H1 (cell line): ENCODE measurements at regions not wholly inside any gene's neighbourhood (a gene's known extent, or its start where the extent isn't known, plus 50 kb on each side); places are given as distances from the start of the nearest gene placed in this dataset.

ENCODE experiments used
- CTCF ChIA-PET: fragments of 300-600 bp; sonication (Branson Sonifier 250); formaldehyde crosslinking; loops from one replicate; lab custom pipeline; 2021; ENCODE audit not compliant: partially characterized antibody; lab: Charles Lee
- POLR2A ChIA-PET: fragments of 300-600 bp; sonication (Branson Sonifier 250); formaldehyde crosslinking; loops from one replicate; lab custom pipeline; 2021; ENCODE audit warnings: inconsistent platforms; ENCODE audit not compliant: partially characterized antibody; lab: Charles Lee
- DNase-seq, 2 experiments: peaks; one replicate each; pipeline versions ENCODE4 v3.0.0 to v3.0.0-alpha.2; 2010 to 2022; ENCODE audit warnings: low spot score in 2 of 2, low read depth in 1 of 2, mixed read lengths in 1 of 2
- FAIRE-seq: peaks from 2 replicates; lab custom pipeline; 2011; peaks lifted over from hg19 to GRCh38; lab: Jason Lieb, UNC
- H2AFZ ChIP-seq: 2 replicates; pipeline ENCODE4 v1.8.1; 2012; ENCODE audit warnings: low read length, inconsistent platforms
- H2AK5ac ChIP-seq: 2 replicates; pipeline ENCODE4 v1.6.1; 2013; ENCODE audit warnings: low read depth, low read length
- H2BK120ac ChIP-seq: replicated peaks from 2 replicates; pipeline ENCODE3; 2013; ENCODE audit warnings: low read depth, low read length, inconsistent platforms
- H2BK12ac ChIP-seq: 2 replicates; pipeline ENCODE4 v1.6.1; 2013; ENCODE audit warnings: low read depth, low read length
- H2BK15ac ChIP-seq: 2 replicates; pipeline ENCODE4 v1.6.1; 2013; ENCODE audit warnings: low read length
- H2BK20ac ChIP-seq: 2 replicates; pipeline ENCODE4 v1.6.1; 2013; ENCODE audit warnings: low read length
- H2BK5ac ChIP-seq: 2 replicates; pipeline ENCODE4 v1.6.1; 2013; ENCODE audit warnings: low read depth, low read length
- H3K14ac ChIP-seq: 2 replicates; pipeline ENCODE4 v1.6.1; 2013; ENCODE audit warnings: inconsistent platforms; ENCODE audit not compliant: insufficient read length
- H3K18ac ChIP-seq: 2 replicates; pipeline ENCODE4 v1.6.1; 2013; ENCODE audit warnings: low read length; ENCODE audit errors: extremely low read depth
- H3K23ac ChIP-seq: 2 replicates; pipeline ENCODE4 v1.6.1; 2013; ENCODE audit warnings: inconsistent platforms; ENCODE audit not compliant: insufficient read length
- H3K23me2 ChIP-seq: 2 replicates; pipeline ENCODE4 v1.6.1; 2013; ENCODE audit warnings: low read depth, low read length
- H3K27ac ChIP-seq: 2 replicates; pipeline ENCODE4 v1.6.1; 2011; ENCODE audit warnings: low read depth, low read length, inconsistent platforms
- H3K27me3 ChIP-seq, 4 experiments: replicated peaks in 1 of 4; 1 replicate in 1 of 4; 2 replicates in 3 of 4; pipeline versions ENCODE4 v1.6.1 to v1.8.1; 2011 to 2013; ENCODE audit warnings: low read length in 3 of 4, mild to moderate bottlenecking in 3 of 4, inconsistent platforms in 2 of 4, mixed read lengths in 2 of 4, moderate library complexity in 1 of 4; ENCODE audit not compliant: control insufficient read depth in 3 of 4, insufficient read depth in 3 of 4; ENCODE audit errors: extremely low read depth in 1 of 4
- H3K36me3 ChIP-seq, 4 experiments: 2 replicates each; pipeline versions ENCODE4 v1.6.1 to v1.8.1; 2011 to 2013; ENCODE audit warnings: mild to moderate bottlenecking in 4 of 4, low read length in 3 of 4, moderate library complexity in 2 of 4, control low read depth in 1 of 4, inconsistent platforms in 1 of 4; ENCODE audit not compliant: insufficient read depth in 4 of 4, control insufficient read depth in 2 of 4
- H3K4ac ChIP-seq: replicated peaks from 2 replicates; pipeline ENCODE3; 2013; ENCODE audit warnings: low read length, low read depth, mixed read lengths, inconsistent platforms; ENCODE audit not compliant: insufficient read length
- H3K4me1 ChIP-seq, 4 experiments: replicated peaks in 1 of 4; 1 replicate in 1 of 4; 2 replicates in 3 of 4; pipeline versions ENCODE4 v1.6.1 to v1.8.1; 2011 to 2013; ENCODE audit warnings: low read length in 3 of 4, inconsistent platforms in 2 of 4, mixed read lengths in 1 of 4; ENCODE audit not compliant: insufficient read depth in 4 of 4, control insufficient read depth in 3 of 4
- H3K4me2 ChIP-seq, 2 experiments: 2 replicates each; pipeline versions ENCODE4 v1.6.1 to v1.8.1; 2011 to 2013; ENCODE audit warnings: low read depth in 2 of 2, low read length in 2 of 2, control low read depth in 1 of 2, inconsistent platforms in 1 of 2, mild to moderate bottlenecking in 1 of 2; ENCODE audit not compliant: insufficient read depth in 1 of 2
- H3K4me3 ChIP-seq, 4 experiments: fragments of 200-600, 300-600 bp in 1 of 4; sonication (generic), shearing (Covaris generic), sonication (Bioruptor Twin) in 1 of 4; 2 replicates each; pipeline versions ENCODE4 v1.5.1 to v1.8.1; 2011 to 2016; ENCODE audit warnings: low read length in 4 of 4, low read depth in 3 of 4, control low read depth in 2 of 4, inconsistent platforms in 2 of 4, mild to moderate bottlenecking in 2 of 4, mixed read lengths in 1 of 4, moderate library complexity in 1 of 4; ENCODE audit not compliant: insufficient read depth in 2 of 4; ENCODE audit errors: extremely low read depth in 1 of 4
- H3K56ac ChIP-seq: replicated peaks from 2 replicates; pipeline ENCODE3; 2013; ENCODE audit warnings: low read depth, mild to moderate bottlenecking, mixed read lengths, low read length, inconsistent platforms; ENCODE audit not compliant: insufficient read length
- H3K79me1 ChIP-seq: 2 replicates; pipeline ENCODE4 v1.6.1; 2013; ENCODE audit warnings: low read depth, low read length, control low read depth
- H3K79me2 ChIP-seq, 2 experiments: 2 replicates each; pipeline versions ENCODE4 v1.6.1 to v1.8.1; 2012 to 2013; ENCODE audit warnings: low read length in 2 of 2, mild to moderate bottlenecking in 2 of 2, inconsistent platforms in 1 of 2; ENCODE audit not compliant: insufficient read depth in 2 of 2, control insufficient read depth in 1 of 2
- H3K9ac ChIP-seq, 4 experiments: replicated peaks in 1 of 4; 1 replicate in 1 of 4; 2 replicates in 3 of 4; pipeline versions ENCODE4 v1.6.1 to v1.8.1; 2011 to 2013; ENCODE audit warnings: low read depth in 3 of 4, low read length in 3 of 4, control low read depth in 2 of 4, mild to moderate bottlenecking in 2 of 4, moderate library complexity in 2 of 4, inconsistent platforms in 1 of 4; ENCODE audit errors: extremely low read depth in 1 of 4
- H3K9me3 ChIP-seq, 2 experiments: 2 replicates each; pipeline versions ENCODE4 v1.6.1 to v1.8.1; 2012 to 2013; ENCODE audit warnings: mild to moderate bottlenecking in 2 of 2, moderate library complexity in 2 of 2, control low read depth in 1 of 2, inconsistent platforms in 1 of 2, low read depth in 1 of 2, low read length in 1 of 2, mixed read lengths in 1 of 2; ENCODE audit not compliant: insufficient read depth in 2 of 2
- H4K20me1 ChIP-seq, 2 experiments: replicated peaks in 1 of 2; 2 replicates each; pipeline versions ENCODE3 to v1.8.1; 2011 to 2013; ENCODE audit warnings: inconsistent platforms in 2 of 2, low read length in 2 of 2, mild to moderate bottlenecking in 1 of 2; ENCODE audit not compliant: insufficient read depth in 2 of 2, control insufficient read depth in 1 of 2
- H4K5ac ChIP-seq: 2 replicates; pipeline ENCODE4 v1.6.1; 2013; ENCODE audit warnings: low read length, low read depth, mixed read lengths, inconsistent platforms; ENCODE audit not compliant: insufficient read length
- H4K8ac ChIP-seq: 2 replicates; pipeline ENCODE4 v1.8.0; 2013; ENCODE audit warnings: mild to moderate bottlenecking, moderate library complexity, low read length, inconsistent platforms; ENCODE audit not compliant: insufficient read depth; ENCODE audit errors: extremely low read depth
- H4K91ac ChIP-seq: replicated peaks from 2 replicates; pipeline ENCODE3; 2013; ENCODE audit warnings: low read length, mixed read lengths, inconsistent platforms; ENCODE audit not compliant: insufficient read length
- CREB1 ChIP-seq: IDR thresholded peaks from 2 replicates; pipeline ENCODE4 v1.6.1; 2012; ENCODE audit warnings: inconsistent platforms
- PHF8 ChIP-seq: fragments of 200-600 bp; sonication (generic); conservative IDR thresholded peaks from 2 replicates; pipeline ENCODE4 v1.7.1; 2012; ENCODE audit warnings: low read depth, mild to moderate bottlenecking, inconsistent platforms, low read length, moderate library complexity
- POLR2A ChIP-seq, 2 experiments: IDR thresholded peaks; 1 replicate in 1 of 2; 2 replicates in 1 of 2; pipeline ENCODE4 v1.6.1; 2011; ENCODE audit warnings: low read depth in 2 of 2, low read length in 2 of 2, mild to moderate bottlenecking in 2 of 2; ENCODE audit errors: control extremely low read depth in 1 of 2
- POLR2AphosphoS5 ChIP-seq: IDR thresholded peaks from 2 replicates; pipeline ENCODE4 v1.6.1; 2011; ENCODE audit warnings: low read depth, low read length
- WGBS, 2 experiments: shearing (Covaris generic) in 1 of 2; methylation state at CpG; one replicate each; pipeline versions ENCODE4 v1.1.6 to v1.1.7; 2013 to 2015; ENCODE audit warnings: low lambda C conversion rate in 2 of 2, mixed read lengths in 2 of 2, inconsistent platforms in 1 of 2, low coverage in 1 of 2, missing lambda C conversion rate in 1 of 2; ENCODE audit not compliant: insufficient replicate concordance in 2 of 2, insufficient coverage in 1 of 2, insufficient read length in 1 of 2; ENCODE audit errors: extremely low coverage in 1 of 2, missing lambda C conversion rate in 1 of 2; 5-methylcytosine and 5-hydroxymethylcytosine counted together

DNA sequence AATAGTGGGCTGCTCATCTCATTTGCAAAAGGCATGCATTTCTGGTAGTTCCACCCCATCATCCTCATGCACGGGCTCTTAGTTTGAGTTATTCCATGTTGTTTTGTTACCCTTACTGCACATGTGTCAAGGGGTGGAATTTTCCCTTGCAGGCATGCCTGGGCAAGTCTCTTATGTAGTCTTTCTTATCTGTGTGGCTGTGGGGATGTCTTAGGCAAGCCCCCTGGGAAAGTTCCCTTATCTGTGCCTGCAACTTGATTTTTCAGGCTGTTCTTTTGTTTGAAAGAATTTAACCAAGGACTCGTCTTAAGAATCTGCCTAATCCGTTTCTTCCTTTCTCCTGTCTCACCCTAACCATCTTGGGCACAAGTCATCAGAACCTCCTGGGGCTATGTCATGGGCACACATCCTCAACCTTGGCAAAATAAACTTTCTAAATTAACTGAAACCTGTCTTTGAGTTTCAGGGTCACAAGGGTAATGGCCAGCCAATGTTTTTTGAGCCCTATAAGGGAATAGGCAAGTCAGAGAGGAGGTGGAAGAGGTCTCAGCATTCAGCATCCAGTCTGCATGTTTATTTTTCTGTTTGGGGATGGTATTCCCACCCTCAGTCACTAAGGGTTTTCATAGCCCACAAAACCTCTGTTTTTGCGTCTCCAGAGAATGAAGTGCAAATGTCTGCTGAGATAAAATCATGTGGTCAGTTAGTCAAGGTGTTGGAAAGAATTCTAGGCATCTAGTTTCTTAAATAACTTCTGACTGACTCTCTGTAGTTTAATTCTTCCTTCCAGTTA is 579.7 kb downstream of the PLA2G4A start:
- H3K79me2 ChIP-seq: no peaks in the 10 kb centered on the region
- H2BK15ac ChIP-seq: no peak overlapping the region
- no peak overlapping the region for H3K9ac ChIP-seq
- H4K20me1 ChIP-seq: no peaks in the 10 kb centered on the region
- peak overlapping the region; percentile 47 for H4K5ac ChIP-seq
- DNase-seq (no peak), FAIRE-seq (no peak)
- no peak overlapping the region for H3K14ac ChIP-seq
- peak overlapping the region; percentile 69 for H4K91ac ChIP-seq
- no peak overlapping the region for H3K4ac ChIP-seq
- no peak overlapping the region for H3K56ac ChIP-seq
- H2AK5ac ChIP-seq: no peak overlapping the region
- ChIA-PET POLR2A (no interaction called here), CTCF (interaction anchor here (1.1 to 1.3 kb wide), 2 partner anchors 86 to 357 kb away, joined by 3 read pairs; no protein-coding TSS in a partner anchor)
- peak overlapping the region; percentile 77; the same call in 1 of the 2 replicates for H2BK5ac ChIP-seq
- H3K27me3 ChIP-seq: no peaks in the 10 kb centered on the region
- H3K9me3 ChIP-seq: no peaks in the 10 kb centered on the region
- peak overlapping the region; percentile 68; the same call in 1 of the 2 replicates for H2BK12ac ChIP-seq
- H3K36me3 ChIP-seq: no peaks in the 10 kb centered on the region
- H3K23me2 ChIP-seq: no peaks in the 10 kb centered on the region
- 80% methylated on average over 4 of the region's 4 CpGs; no CpG with 5 or more reads in 1 of the 2 experiments for WGBS, 2 experiments
- H3K4me1 ChIP-seq: peaks cover 0 to 5% (median 5%) of the 10 kb centered on the region in 4 experiments; a peak in 3 of 7 replicates
- H3K18ac ChIP-seq: 0 out of 2 replicates have a peak overlapping the region, but pooled peaks have one; percentile 28
- H3K79me1 ChIP-seq: no peaks in the 10 kb centered on the region
- H3K27ac ChIP-seq: peak overlapping the region; percentile 71
- H3K23ac ChIP-seq: no peak overlapping the region
- TF ChIP-seq CREB1: no peak
- no peak for TF ChIP-seq PHF8
- peak in 1 of 2 experiments; percentile 69; a peak in 2 of 3 replicates for TF ChIP-seq POLR2A (IDR thresholded peaks at IDR 0.05; ENCODE audit: control extremely low read depth in 1 of 2, low read depth in 2 of 2, low read length in 2 of 2)
- peak; percentile 62 for TF ChIP-seq POLR2AphosphoS5
- peak overlapping the region; percentile 96 for H2BK120ac ChIP-seq
- no peak overlapping the region; a peak in 1 of 4 replicates for H3K4me2 ChIP-seq
- no peak overlapping the region for H3K4me3 ChIP-seq
- peak overlapping the region; percentile 64; the same call in 1 of the 2 replicates for H2BK20ac ChIP-seq
- peak overlapping the region; percentile 91 for H2AFZ ChIP-seq
- H4K8ac ChIP-seq: no peak overlapping the region
